Kidney epithelial cell (primary cell): ENCODE measurements at regions not wholly inside any gene's neighbourhood (a gene's known extent, or its start where the extent isn't known, plus 50 kb on each side); places are given as distances from the start of the nearest gene placed in this dataset.

ENCODE experiments used
- DNase-seq: peaks from one replicate; pipeline ENCODE4 v3.0.0-alpha.2; 2010; ENCODE audit warnings: low read depth
- H3K27me3 ChIP-seq: 2 replicates; pipeline ENCODE4 v1.6.0; 2011; ENCODE audit warnings: low read length; ENCODE audit not compliant: control insufficient read depth, insufficient read depth
- H3K36me3 ChIP-seq: 2 replicates; pipeline ENCODE4 v1.5.1; 2011; ENCODE audit warnings: low read length; ENCODE audit not compliant: control insufficient read depth, insufficient read depth
- H3K4me3 ChIP-seq: 2 replicates; pipeline ENCODE4 v1.5.1; 2011; ENCODE audit warnings: low read depth, mild to moderate bottlenecking, control low read depth, low read length
- TF ChIP-seq, protein P1 (sequence below): IDR thresholded peaks from 2 replicates; pipeline ENCODE4 v1.5.1; 2011; ENCODE audit warnings: mild to moderate bottlenecking, moderate library complexity, low read length, control low read depth, inconsistent platforms; ENCODE audit not compliant: insufficient read depth, poor library complexity, severe bottlenecking

- no peaks in the 10 kb centered on the region for H3K27me3 ChIP-seq
- no peaks in the 10 kb centered on the region for H3K36me3 ChIP-seq
- DNase-seq: no peak
- TF ChIP-seq, protein P1, sequence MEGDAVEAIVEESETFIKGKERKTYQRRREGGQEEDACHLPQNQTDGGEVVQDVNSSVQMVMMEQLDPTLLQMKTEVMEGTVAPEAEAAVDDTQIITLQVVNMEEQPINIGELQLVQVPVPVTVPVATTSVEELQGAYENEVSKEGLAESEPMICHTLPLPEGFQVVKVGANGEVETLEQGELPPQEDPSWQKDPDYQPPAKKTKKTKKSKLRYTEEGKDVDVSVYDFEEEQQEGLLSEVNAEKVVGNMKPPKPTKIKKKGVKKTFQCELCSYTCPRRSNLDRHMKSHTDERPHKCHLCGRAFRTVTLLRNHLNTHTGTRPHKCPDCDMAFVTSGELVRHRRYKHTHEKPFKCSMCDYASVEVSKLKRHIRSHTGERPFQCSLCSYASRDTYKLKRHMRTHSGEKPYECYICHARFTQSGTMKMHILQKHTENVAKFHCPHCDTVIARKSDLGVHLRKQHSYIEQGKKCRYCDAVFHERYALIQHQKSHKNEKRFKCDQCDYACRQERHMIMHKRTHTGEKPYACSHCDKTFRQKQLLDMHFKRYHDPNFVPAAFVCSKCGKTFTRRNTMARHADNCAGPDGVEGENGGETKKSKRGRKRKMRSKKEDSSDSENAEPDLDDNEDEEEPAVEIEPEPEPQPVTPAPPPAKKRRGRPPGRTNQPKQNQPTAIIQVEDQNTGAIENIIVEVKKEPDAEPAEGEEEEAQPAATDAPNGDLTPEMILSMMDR: no peak
- H3K4me3 ChIP-seq: no peak overlapping the region
Observed at GRCh38 chr3:150136242-150136641, 165.5 kb upstream of the PFN2 start.

DNA sequence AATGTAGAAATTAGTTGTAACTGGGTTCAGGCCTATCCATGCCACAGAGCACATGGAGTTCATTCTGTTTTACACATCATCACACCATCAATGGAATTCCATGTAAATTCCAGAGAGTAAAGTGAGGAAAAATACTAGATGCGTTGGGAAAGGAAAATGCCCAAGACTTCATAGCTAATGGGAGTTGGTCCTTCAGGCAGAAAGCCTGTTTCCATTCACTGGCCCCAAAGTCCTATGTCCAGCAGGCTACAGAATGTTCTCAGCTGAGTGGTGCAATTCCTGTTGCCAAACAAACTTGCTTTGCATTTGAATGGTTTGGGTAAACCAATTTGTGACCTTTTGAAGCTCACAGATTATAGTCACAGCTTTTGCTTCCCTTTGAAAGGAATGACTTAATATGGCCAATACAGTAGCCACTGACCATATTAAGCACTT, 164.6 kb upstream of the PFN2 start:
- DNase-seq: no peak
- Histone ChIP-seq H3K27me3 (no peaks in the 10 kb centered on the region), H3K4me3 (no peak overlapping the region), H3K36me3 (no peaks in the 10 kb centered on the region)
- TF ChIP-seq, protein P1: no peak

- TF ChIP-seq, protein P1: no peak
- no peaks in the 10 kb centered on the region for H3K27me3 ChIP-seq
- no peak for DNase-seq
- H3K4me3 ChIP-seq: no peak overlapping the region
- H3K36me3 ChIP-seq: no peaks in the 10 kb centered on the region
Observed at GRCh38 chr3:150133293-150133692, 162.6 kb upstream of the PFN2 start.

DNA sequence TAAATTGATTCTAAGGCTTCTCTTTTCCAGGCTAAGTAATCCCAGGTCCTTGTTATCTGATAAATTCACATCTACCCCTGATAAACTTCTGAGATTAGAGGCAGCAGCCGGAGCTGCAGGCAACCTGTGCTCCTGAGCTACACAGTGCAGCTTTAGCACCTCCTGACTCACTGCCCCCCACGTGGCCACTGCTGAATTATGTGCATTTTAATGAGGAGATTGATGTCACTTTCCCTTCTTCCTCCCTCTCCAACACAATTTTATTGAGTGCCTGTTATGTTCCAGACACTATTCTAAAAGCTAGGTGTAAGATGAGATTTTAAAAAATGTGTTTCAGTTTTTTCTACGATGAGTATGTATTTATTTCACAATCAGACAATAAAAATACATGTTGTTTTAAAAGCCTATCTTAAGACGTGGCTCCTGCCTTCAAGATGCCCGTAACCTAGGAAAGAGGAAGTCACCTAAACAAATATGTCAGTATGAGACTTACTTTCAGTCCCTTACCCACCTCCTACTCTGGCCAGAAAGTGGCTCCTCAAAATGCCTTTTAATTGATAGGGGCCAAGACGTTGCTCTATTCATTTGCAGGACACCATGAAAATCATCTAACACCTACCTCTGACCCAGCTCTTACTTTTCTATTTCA, 161.5 kb upstream of the PFN2 start:
- TF ChIP-seq, protein P1: no peak
- H3K36me3 ChIP-seq: no peaks in the 10 kb centered on the region
- no peak overlapping the region for H3K4me3 ChIP-seq
- DNase-seq: no peak
- H3K27me3 ChIP-seq: no peaks in the 10 kb centered on the region

DNA sequence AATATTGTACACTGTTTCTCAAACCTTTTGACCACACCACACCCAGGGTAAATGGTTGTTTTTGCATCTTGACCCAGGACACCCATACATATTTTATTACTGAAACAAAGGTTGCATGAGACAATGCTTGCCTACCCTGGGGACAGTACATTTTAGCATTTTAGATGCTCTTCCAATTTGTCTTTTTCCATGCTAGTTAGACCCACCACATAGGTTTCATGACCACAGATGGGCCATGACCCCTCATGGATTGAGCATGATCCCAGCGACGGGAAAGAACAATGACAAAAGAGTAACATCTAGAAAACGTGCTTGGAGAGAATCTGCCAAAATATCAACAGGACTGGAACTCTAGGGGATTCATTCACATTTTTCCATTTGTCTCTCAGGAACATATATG, 161.0 kb upstream of the PFN2 start:
- no peak for DNase-seq
- Histone ChIP-seq H3K27me3 (no peaks in the 10 kb centered on the region), H3K4me3 (no peak overlapping the region), H3K36me3 (no peaks in the 10 kb centered on the region)
- TF ChIP-seq, protein P1: no peak
